ENCODE measurements at regions not wholly inside any gene's neighbourhood (a gene's known extent, or its start where the extent isn't known, plus 50 kb on each side); places are given as distances from the start of the nearest gene placed in this dataset.

DNA sequence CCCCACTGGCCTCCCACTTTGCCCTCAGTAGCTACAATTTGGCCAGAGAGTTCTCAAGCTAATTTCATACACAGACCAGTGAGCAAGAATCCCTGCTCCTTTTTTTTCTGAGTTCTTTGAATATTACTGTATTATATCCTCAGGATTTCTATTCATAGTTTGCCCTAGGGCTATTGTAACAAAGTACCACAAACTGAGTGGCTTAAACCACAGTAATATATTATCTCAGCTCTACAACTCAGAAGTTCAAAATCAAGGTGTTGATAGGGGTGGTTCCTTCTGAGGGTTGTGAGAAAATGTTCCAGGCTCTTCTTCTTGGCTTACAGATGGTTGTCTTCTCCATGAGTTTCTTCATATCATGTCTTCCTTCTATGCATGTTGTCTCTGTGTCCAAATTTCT is 289.4 kb upstream of the ESRRG start:
- Histone ChIP-seq H3K36me3 (no peaks in the 10 kb centered on the region), H3K4me1 (no peaks in the 10 kb centered on the region), H3K27ac (no peak overlapping the region), H3K27me3 (no peaks in the 10 kb centered on the region), H3K9me3 (no peaks in the 10 kb centered on the region), H3K4me3 (no peak overlapping the region)
- TF ChIP-seq, protein P1, sequence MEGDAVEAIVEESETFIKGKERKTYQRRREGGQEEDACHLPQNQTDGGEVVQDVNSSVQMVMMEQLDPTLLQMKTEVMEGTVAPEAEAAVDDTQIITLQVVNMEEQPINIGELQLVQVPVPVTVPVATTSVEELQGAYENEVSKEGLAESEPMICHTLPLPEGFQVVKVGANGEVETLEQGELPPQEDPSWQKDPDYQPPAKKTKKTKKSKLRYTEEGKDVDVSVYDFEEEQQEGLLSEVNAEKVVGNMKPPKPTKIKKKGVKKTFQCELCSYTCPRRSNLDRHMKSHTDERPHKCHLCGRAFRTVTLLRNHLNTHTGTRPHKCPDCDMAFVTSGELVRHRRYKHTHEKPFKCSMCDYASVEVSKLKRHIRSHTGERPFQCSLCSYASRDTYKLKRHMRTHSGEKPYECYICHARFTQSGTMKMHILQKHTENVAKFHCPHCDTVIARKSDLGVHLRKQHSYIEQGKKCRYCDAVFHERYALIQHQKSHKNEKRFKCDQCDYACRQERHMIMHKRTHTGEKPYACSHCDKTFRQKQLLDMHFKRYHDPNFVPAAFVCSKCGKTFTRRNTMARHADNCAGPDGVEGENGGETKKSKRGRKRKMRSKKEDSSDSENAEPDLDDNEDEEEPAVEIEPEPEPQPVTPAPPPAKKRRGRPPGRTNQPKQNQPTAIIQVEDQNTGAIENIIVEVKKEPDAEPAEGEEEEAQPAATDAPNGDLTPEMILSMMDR (IDR thresholded peaks at IDR 0.05 in 4 of 5, conservative IDR thresholded peaks at IDR 0.05 in 1 of 5), result no peak
- no peak for TF ChIP-seq POLR2A (IDR thresholded peaks at IDR 0.05)
- in situ Hi-C loops (cut with MboI; ENCODE audit: low sequenced_read_pairs in 4 of 4), result no loop called here
- intact Hi-C loops (cut with DNase I; ENCODE audit: low total_unique reads), result no loop called here
- ATAC-seq, result no peak
- DNase-seq, result no peak

DNA sequence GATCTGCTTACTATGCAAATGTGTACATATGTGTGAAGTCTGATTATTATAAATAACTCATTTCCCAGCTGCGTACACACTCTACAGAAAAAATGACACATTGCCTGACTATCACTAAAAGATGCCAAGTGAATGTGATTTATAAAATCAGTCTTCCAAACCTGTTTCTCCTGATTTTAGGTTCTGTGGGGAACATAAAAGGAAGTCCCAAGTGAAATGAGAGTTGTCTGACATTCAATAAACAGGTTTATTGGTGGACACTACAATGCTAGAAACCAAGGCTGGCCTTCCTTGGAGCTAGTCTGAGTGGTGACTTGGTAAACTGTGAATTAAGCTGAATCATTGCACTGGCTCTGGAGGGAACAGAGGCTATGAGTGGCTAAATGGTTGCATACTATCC is 287.9 kb upstream of the ESRRG start:
- intact Hi-C loops (cut with DNase I; ENCODE audit: low total_unique reads) (no loop called here), in situ Hi-C loops (cut with MboI; ENCODE audit: low sequenced_read_pairs in 4 of 4) (no loop called here)
- no peaks in the 10 kb centered on the region for H3K9me3 ChIP-seq
- no peak for TF ChIP-seq POLR2A (IDR thresholded peaks at IDR 0.05)
- TF ChIP-seq, protein P1 (IDR thresholded peaks at IDR 0.05 in 4 of 5, conservative IDR thresholded peaks at IDR 0.05 in 1 of 5), result no peak
- H3K27ac ChIP-seq, result no peak overlapping the region
- H3K36me3 ChIP-seq, result no peaks in the 10 kb centered on the region
- ATAC-seq (no peak), DNase-seq (no peak)
- H3K4me1 ChIP-seq, result no peaks in the 10 kb centered on the region
- no peaks in the 10 kb centered on the region for H3K27me3 ChIP-seq
- H3K4me3 ChIP-seq, result no peak overlapping the region

DNA sequence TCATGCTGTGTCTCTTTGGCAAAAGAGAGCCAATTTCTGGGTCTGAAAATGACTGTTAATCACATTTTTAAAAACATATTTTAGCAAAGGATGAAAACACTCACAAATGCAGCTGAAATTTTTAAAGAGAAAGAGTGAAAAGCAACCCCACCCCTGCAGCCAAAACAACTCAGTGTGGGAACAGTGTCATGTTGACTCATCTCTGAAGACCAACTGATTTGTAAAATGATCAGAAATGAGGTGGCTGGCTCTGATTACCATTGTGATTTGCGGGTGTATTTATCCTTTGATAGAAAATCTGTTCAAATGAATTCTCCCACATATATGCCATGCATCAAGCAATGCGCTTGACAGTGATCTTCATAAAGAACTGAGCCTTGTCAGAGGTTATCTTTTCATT is 287.0 kb upstream of the ESRRG start:
- DNase-seq, result no peak
- in situ Hi-C loops (cut with MboI; ENCODE audit: low sequenced_read_pairs in 4 of 4) (no loop called here), intact Hi-C loops (cut with DNase I; ENCODE audit: low total_unique reads) (no loop called here)
- Histone ChIP-seq H3K9me3 (no peaks in the 10 kb centered on the region), H3K27me3 (no peaks in the 10 kb centered on the region), H3K4me1 (no peaks in the 10 kb centered on the region), H3K36me3 (no peaks in the 10 kb centered on the region), H3K27ac (no peak overlapping the region), H3K4me3 (no peak overlapping the region)
- no peak for TF ChIP-seq POLR2A (IDR thresholded peaks at IDR 0.05)
- TF ChIP-seq, protein P1 (IDR thresholded peaks at IDR 0.05 in 4 of 5, conservative IDR thresholded peaks at IDR 0.05 in 1 of 5), result no peak
- ATAC-seq, result no peak

DNA sequence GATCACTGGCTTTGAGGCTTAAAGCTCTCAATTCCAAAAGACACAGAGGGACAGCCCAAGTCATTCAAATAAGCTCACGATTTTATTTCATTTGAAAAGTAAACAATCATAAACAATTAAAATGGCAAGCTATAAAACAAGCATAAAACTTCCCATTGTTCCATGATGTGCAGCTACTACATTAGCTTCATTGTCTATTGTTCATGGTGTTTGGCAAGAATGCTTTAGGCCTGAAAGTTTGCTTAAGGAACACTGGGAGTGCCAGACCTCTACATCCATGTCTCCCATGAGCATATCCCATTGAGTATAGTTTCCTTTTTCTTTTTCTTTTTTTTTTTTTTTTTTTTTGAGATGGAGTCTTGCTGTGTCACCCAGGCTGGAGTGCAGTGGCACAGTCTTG is 286.1 kb upstream of the ESRRG start:
- H3K27me3 ChIP-seq, result no peaks in the 10 kb centered on the region
- H3K27ac ChIP-seq, result no peak overlapping the region
- no peaks in the 10 kb centered on the region for H3K9me3 ChIP-seq
- ATAC-seq (no peak), DNase-seq (no peak)
- H3K4me3 ChIP-seq, result no peak overlapping the region
- in situ Hi-C loops (cut with MboI; ENCODE audit: low sequenced_read_pairs in 4 of 4), result no loop called here
- H3K4me1 ChIP-seq, result no peaks in the 10 kb centered on the region
- no peak for TF ChIP-seq POLR2A (IDR thresholded peaks at IDR 0.05)
- TF ChIP-seq, protein P1 (IDR thresholded peaks at IDR 0.05 in 4 of 5, conservative IDR thresholded peaks at IDR 0.05 in 1 of 5), result no peak
- H3K36me3 ChIP-seq, result no peaks in the 10 kb centered on the region
- intact Hi-C loops (cut with DNase I; ENCODE audit: low total_unique reads), result no loop called here

DNA sequence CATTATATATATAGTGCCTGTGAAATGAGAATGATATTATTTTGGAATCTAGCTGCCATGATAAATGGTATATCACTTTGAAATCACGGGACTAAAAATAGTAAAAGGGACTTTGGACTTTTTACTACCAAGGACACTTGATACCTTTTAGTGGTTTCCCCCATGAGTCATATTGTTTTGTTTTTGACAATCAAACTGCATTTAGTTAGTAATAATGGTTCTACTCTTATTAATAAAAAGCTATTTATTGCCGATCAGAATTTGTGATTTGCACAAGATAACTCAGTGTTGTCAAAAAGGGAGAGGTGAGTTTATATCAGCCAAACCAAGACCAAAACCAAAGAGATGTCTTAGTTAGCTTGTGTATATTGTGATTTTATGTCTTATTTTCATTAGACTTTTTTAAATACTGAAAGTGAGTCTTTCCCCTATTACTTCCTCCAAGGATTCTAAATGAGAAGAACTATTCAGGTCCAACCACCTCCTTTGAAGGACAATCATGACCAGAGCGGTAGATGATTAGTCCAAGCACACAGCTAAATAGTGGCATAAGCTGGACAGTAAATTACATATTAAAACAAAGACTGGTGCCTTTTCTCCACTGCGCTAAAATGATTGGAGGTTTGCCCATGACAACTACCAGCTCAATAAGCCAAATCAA is 281.7 kb upstream of the ESRRG start:
- in situ Hi-C loops (cut with MboI; ENCODE audit: low sequenced_read_pairs in 4 of 4), result no loop called here
- no peak for TF ChIP-seq POLR2A (IDR thresholded peaks at IDR 0.05)
- TF ChIP-seq, protein P1 (IDR thresholded peaks at IDR 0.05 in 4 of 5, conservative IDR thresholded peaks at IDR 0.05 in 1 of 5), result no peak

More for the DNA sequence above, 281.7 kb upstream of the ESRRG start:
- no peaks in the 10 kb centered on the region for H3K4me1 ChIP-seq
- no peaks in the 10 kb centered on the region for H3K36me3 ChIP-seq
- no peak for ATAC-seq
- no peak for DNase-seq
- H3K4me3 ChIP-seq, result no peak overlapping the region
- H3K9me3 ChIP-seq, result no peaks in the 10 kb centered on the region
- H3K27ac ChIP-seq, result no peak overlapping the region
- H3K27me3 ChIP-seq, result no peaks in the 10 kb centered on the region
- intact Hi-C loops (cut with DNase I; ENCODE audit: low total_unique reads), result no loop called here
